Endothelial cell of umbilical vein (primary cell): ENCODE measurements at regions not wholly inside any gene's neighbourhood (a gene's known extent, or its start where the extent isn't known, plus 50 kb on each side); places are given as distances from the start of the nearest gene placed in this dataset.

Source experiments
- BruUV-seq: library from RNA; stranded (reverse); fragments of 400-500 nt; replicated peaks from 2 replicates; lab custom pipeline; 2021; lab: Mats Ljungman, UMichigan
- CTCF ChIA-PET: fragments of 300-600, 350-600 bp; sonication (Branson Sonifier 250); formaldehyde crosslinking; loops from one replicate; lab custom pipeline; 2021; ENCODE audit warnings: antibody characterized with exemption, inconsistent platforms; lab: Charles Lee
- POLR2A ChIA-PET: fragments of 300-600, 350-600 bp; sonication (Branson Sonifier 250); formaldehyde crosslinking; loops from one replicate; lab custom pipeline; 2021; ENCODE audit warnings: antibody characterized with exemption, inconsistent platforms; lab: Charles Lee
- DNase-seq: peaks from one replicate; pipeline ENCODE4 v3.0.0-alpha.2; 2011; ENCODE audit warnings: low read depth, low spot score
- FAIRE-seq: peaks from 2 replicates; lab custom pipeline; 2011; peaks lifted over from hg19 to GRCh38; lab: Jason Lieb, UNC
- H2AFZ ChIP-seq: 2 replicates; pipeline ENCODE4 v1.6.0; 2012; ENCODE audit warnings: low read depth, low read length, control low read depth, inconsistent platforms
- H3K27ac ChIP-seq: 2 replicates; pipeline ENCODE4 v1.5.1; 2011; ENCODE audit warnings: low read depth, mild to moderate bottlenecking, control low read depth, low read length, moderate library complexity; ENCODE audit not compliant: insufficient read depth
- H3K27me3 ChIP-seq, 2 experiments: 2 replicates each; pipeline versions ENCODE4 v1.6.0 to v1.6.1; 2011; ENCODE audit warnings: low read length in 2 of 2, mixed read lengths in 1 of 2; ENCODE audit not compliant: control insufficient read depth in 2 of 2, insufficient read depth in 2 of 2
- H3K36me3 ChIP-seq, 2 experiments: 2 replicates in 1 of 2; 3 replicates in 1 of 2; pipeline ENCODE4 v1.5.1; 2011; ENCODE audit warnings: low read length in 2 of 2, mild to moderate bottlenecking in 1 of 2, moderate library complexity in 1 of 2; ENCODE audit not compliant: control insufficient read depth in 2 of 2, insufficient read depth in 2 of 2; ENCODE audit errors: extremely low read depth in 1 of 2
- H3K4me1 ChIP-seq: 3 replicates; pipeline ENCODE4 v1.5.1; 2011; ENCODE audit warnings: mild to moderate bottlenecking, low read length; ENCODE audit not compliant: control insufficient read depth, insufficient read depth; ENCODE audit errors: extremely low read depth
- H3K4me2 ChIP-seq: 2 replicates; pipeline ENCODE4 v1.6.1; 2011; ENCODE audit warnings: low read length, control low read depth, mixed read lengths; ENCODE audit not compliant: insufficient read depth
- H3K4me3 ChIP-seq, 3 experiments: fragments of 200-600 bp in 1 of 3; sonication (generic), shearing (Covaris generic) in 1 of 3; replicated peaks in 1 of 3; 2 replicates each; pipeline ENCODE4 v1.5.1; 2011 to 2016; ENCODE audit warnings: control low read depth in 3 of 3, low read length in 3 of 3, mild to moderate bottlenecking in 2 of 3, inconsistent platforms in 1 of 3, low read depth in 1 of 3, moderate library complexity in 1 of 3; ENCODE audit not compliant: insufficient read depth in 1 of 3
- H3K79me2 ChIP-seq: 2 replicates; pipeline ENCODE4 v1.6.0; 2012; ENCODE audit warnings: low read length, inconsistent platforms; ENCODE audit not compliant: control insufficient read depth, insufficient read depth
- H3K9ac ChIP-seq: replicated peaks from 2 replicates; pipeline ENCODE3; 2011; ENCODE audit warnings: low read length, control low read depth; ENCODE audit not compliant: insufficient read depth; ENCODE audit errors: extremely low read depth
- H3K9me1 ChIP-seq: replicated peaks from 3 replicates; pipeline ENCODE4 v1.6.0; 2011; ENCODE audit warnings: mild to moderate bottlenecking, low read length; ENCODE audit not compliant: control insufficient read depth, insufficient read depth; ENCODE audit errors: extremely low read depth
- H3K9me3 ChIP-seq: replicated peaks from 2 replicates; pipeline ENCODE4 v1.5.1; 2012; ENCODE audit warnings: low read length, inconsistent platforms; ENCODE audit not compliant: control insufficient read depth, insufficient read depth
- H4K20me1 ChIP-seq: replicated peaks from 2 replicates; pipeline ENCODE3; 2011; ENCODE audit warnings: mild to moderate bottlenecking, low read length; ENCODE audit not compliant: control insufficient read depth, insufficient read depth; ENCODE audit errors: extremely low read depth
- EZH2 ChIP-seq: IDR thresholded peaks from 2 replicates; pipeline ENCODE4 v1.6.1; 2012; ENCODE audit warnings: borderline replicate concordance, low read depth, mild to moderate bottlenecking, moderate library complexity, low read length, inconsistent platforms; ENCODE audit not compliant: severe bottlenecking
- FOS ChIP-seq: IDR thresholded peaks from 2 replicates; pipeline ENCODE4 v1.6.1; 2011; ENCODE audit warnings: mild to moderate bottlenecking, low read length, moderate library complexity, borderline replicate concordance; ENCODE audit not compliant: insufficient read depth
- GATA2 ChIP-seq: IDR thresholded peaks from 2 replicates; pipeline ENCODE4 v1.7.0; 2011; ENCODE audit warnings: low read depth, mild to moderate bottlenecking, moderate library complexity, mixed read lengths, low read length; ENCODE audit not compliant: insufficient read length, insufficient read depth
- JUN ChIP-seq: IDR thresholded peaks from 2 replicates; pipeline ENCODE4 v1.6.1; 2011; ENCODE audit warnings: borderline replicate concordance, low read depth; ENCODE audit not compliant: insufficient read length, insufficient read depth
- MYC ChIP-seq: IDR thresholded peaks from one replicate; pipeline ENCODE4 v1.6.1; 2011; ENCODE audit warnings: mild to moderate bottlenecking, low read depth, low read length
- POLR2A ChIP-seq: IDR thresholded peaks from 2 replicates; pipeline ENCODE4 v1.6.1; 2012; ENCODE audit warnings: low read depth, mild to moderate bottlenecking, control low read depth, low read length
- POLR2AphosphoS5 ChIP-seq: IDR thresholded peaks from 2 replicates; pipeline ENCODE4 v1.6.1; 2012; ENCODE audit warnings: low read depth, mild to moderate bottlenecking, control low read depth, low read length, moderate library complexity; ENCODE audit not compliant: insufficient read depth
- dilution Hi-C: fragments of 300-500 bp; cut with MboI; formaldehyde crosslinking; loops from one replicate; pipeline ENCODE4 v1.15.0; 2019; ENCODE audit warnings: low sequenced_read_pairs; ENCODE audit not compliant: extremely low pct_ligation_motif_present
- intact Hi-C: fragments of 100-400 bp; cut with micrococcal nuclease; formaldehyde crosslinking; loops from one replicate; pipeline ENCODE4 v1.10.0; 2022
- TF ChIP-seq, protein P1 (sequence below): IDR thresholded peaks from 2 replicates; pipeline ENCODE4 v1.6.1; 2011; ENCODE audit not compliant: insufficient read depth, insufficient read length
- TF ChIP-seq, protein P2 (sequence below), 2 donors: IDR thresholded peaks; 1 replicate in 1 of 2; 2 replicates in 1 of 2; pipeline ENCODE4 v1.5.1; 2011; ENCODE audit warnings: low read length in 2 of 2, mild to moderate bottlenecking in 2 of 2, moderate library complexity in 2 of 2, control low read depth in 1 of 2, inconsistent platforms in 1 of 2, low read depth in 1 of 2; ENCODE audit not compliant: insufficient read depth in 1 of 2; ENCODE audit errors: extremely low read depth in 1 of 2

DNA sequence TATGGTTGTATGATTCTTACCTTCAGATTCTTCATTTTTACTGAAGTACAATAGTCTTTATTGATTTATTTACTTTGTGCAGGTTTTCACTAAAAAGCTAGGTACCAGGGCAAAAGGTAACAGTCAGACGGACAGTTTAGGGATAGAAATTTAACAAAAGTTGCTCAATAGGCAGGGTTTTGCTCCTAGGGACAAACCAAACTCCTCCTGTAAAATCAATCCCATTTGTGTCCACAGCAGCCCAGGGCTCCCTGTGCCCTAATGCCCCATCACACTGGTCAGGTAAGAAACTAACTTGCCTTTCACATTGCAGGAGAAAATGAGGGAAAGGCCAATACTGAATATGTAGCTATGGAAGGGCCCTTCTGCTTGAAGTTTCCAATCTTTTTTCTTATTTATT is 410.9 kb downstream of the EPHA4 start:
- intact Hi-C loops (no loop called here), dilution Hi-C loops (no loop called here)
- Histone ChIP-seq H4K20me1 (no peaks in the 10 kb centered on the region), H3K9me1 (no peaks in the 10 kb centered on the region), H3K79me2 (no peaks in the 10 kb centered on the region), H3K4me1 (no peaks in the 10 kb centered on the region), H3K27me3 (no peaks in the 10 kb centered on the region), H2AFZ (no peak overlapping the region), H3K9ac (no peak overlapping the region), H3K4me2 (no peak overlapping the region), H3K9me3 (no peaks in the 10 kb centered on the region), H3K36me3 (no peaks in the 10 kb centered on the region), H3K27ac (no peak overlapping the region), H3K4me3 (no peak overlapping the region)
- BruUV-seq = no TSS peak
- no peak for TF ChIP-seq MYC
- TF ChIP-seq, protein P1, sequence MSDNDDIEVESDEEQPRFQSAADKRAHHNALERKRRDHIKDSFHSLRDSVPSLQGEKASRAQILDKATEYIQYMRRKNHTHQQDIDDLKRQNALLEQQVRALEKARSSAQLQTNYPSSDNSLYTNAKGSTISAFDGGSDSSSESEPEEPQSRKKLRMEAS = no peak
- TF ChIP-seq POLR2A = no peak
- TF ChIP-seq GATA2 = no peak
- no peak for TF ChIP-seq POLR2AphosphoS5
- TF ChIP-seq EZH2 = no peak
- TF ChIP-seq, protein P2, sequence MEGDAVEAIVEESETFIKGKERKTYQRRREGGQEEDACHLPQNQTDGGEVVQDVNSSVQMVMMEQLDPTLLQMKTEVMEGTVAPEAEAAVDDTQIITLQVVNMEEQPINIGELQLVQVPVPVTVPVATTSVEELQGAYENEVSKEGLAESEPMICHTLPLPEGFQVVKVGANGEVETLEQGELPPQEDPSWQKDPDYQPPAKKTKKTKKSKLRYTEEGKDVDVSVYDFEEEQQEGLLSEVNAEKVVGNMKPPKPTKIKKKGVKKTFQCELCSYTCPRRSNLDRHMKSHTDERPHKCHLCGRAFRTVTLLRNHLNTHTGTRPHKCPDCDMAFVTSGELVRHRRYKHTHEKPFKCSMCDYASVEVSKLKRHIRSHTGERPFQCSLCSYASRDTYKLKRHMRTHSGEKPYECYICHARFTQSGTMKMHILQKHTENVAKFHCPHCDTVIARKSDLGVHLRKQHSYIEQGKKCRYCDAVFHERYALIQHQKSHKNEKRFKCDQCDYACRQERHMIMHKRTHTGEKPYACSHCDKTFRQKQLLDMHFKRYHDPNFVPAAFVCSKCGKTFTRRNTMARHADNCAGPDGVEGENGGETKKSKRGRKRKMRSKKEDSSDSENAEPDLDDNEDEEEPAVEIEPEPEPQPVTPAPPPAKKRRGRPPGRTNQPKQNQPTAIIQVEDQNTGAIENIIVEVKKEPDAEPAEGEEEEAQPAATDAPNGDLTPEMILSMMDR (IDR thresholded peaks at IDR 0.05; ENCODE audit: extremely low read depth in 1 of 2, insufficient read depth in 1 of 2, low read depth in 1 of 2, low read length in 2 of 2) = no peak
- no peak for TF ChIP-seq FOS
- TF ChIP-seq JUN = no peak
- POLR2A ChIA-PET = no interaction called here
- CTCF ChIA-PET = interaction anchor here (1.3 kb wide), 1 partner anchor 17 kb away, joined by 3 read pairs; no protein-coding TSS in a partner anchor
- no peak for DNase-seq
- no peak for FAIRE-seq
